ENCODE measurements at regions not wholly inside any gene's neighbourhood (a gene's known extent, or its start where the extent isn't known, plus 50 kb on each side); places are given as distances from the start of the nearest gene placed in this dataset.

DNA sequence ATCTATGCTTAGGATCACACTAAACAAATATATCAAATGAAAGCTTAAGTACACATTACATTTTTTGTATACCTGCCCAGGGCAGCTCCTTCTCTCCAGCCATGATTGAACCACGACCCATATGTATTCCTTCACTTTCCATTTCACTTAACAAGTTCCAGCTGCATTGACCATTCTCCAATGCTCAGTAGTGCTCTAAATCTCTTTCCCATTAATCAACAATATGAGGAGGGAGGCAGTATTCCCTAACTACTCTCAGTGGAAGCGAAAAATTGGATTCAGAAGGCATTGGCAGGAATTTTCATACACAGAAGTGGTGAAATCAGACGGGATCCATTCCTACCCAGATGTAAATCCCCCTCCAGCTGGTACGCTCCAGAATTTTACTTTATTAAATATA lies 372.0 kb upstream of the LUZP2 start:
- TF ChIP-seq EZH2phosphoT487 (IDR thresholded peaks at IDR 0.05; ENCODE audit: insufficient read depth, low read depth) (no peak), EZH2 (IDR thresholded peaks at IDR 0.05; ENCODE audit: insufficient read depth, poor library complexity, severe bottlenecking) (no peak)

Data from GM23248 (cell line).